DND-41 (cell line): ENCODE measurements at regions not wholly inside any gene's neighbourhood (a gene's known extent, or its start where the extent isn't known, plus 50 kb on each side); places are given as distances from the start of the nearest gene placed in this dataset.

Source experiments
- ATAC-seq: fragments of 200-7000 bp; cut with Tn5 transposase; 3 replicates; pipeline ENCODE4 v1.9.1; 2021; ENCODE audit warnings: low read depth; ENCODE audit not compliant: insufficient read depth
- DNase-seq: peaks from one replicate; pipeline ENCODE4 v3.0.0-alpha.2; 2020
- H2AFZ ChIP-seq: 2 replicates; pipeline ENCODE4 v1.6.0; 2012; ENCODE audit warnings: low read depth, low read length
- H3K27ac ChIP-seq: 2 replicates; pipeline ENCODE4 v1.5.1; 2012; ENCODE audit warnings: low read length, inconsistent platforms
- H3K27me3 ChIP-seq: fragments of 200-600 bp; sonication (generic); 2 replicates; pipeline ENCODE4 v1.6.0; 2012; ENCODE audit warnings: low read length, mild to moderate bottlenecking, inconsistent platforms; ENCODE audit not compliant: insufficient read depth, poor library complexity
- H3K36me3 ChIP-seq: 2 replicates; pipeline ENCODE4 v1.5.1; 2012; ENCODE audit warnings: low read length, inconsistent platforms; ENCODE audit not compliant: insufficient read depth
- H3K4me1 ChIP-seq: 2 replicates; pipeline ENCODE4 v1.5.1; 2012; ENCODE audit warnings: mild to moderate bottlenecking, low read length; ENCODE audit not compliant: insufficient read depth
- H3K4me2 ChIP-seq: 2 replicates; pipeline ENCODE4 v1.6.0; 2012; ENCODE audit warnings: mild to moderate bottlenecking, moderate library complexity, low read length, inconsistent platforms; ENCODE audit not compliant: insufficient read depth
- H3K4me3 ChIP-seq, 2 experiments: fragments of 200-600 bp in 1 of 2; shearing (Covaris generic) in 1 of 2; 2 replicates each; pipeline ENCODE4 v1.5.1; 2012 to 2016; ENCODE audit warnings: inconsistent platforms in 2 of 2, low read length in 2 of 2, mild to moderate bottlenecking in 2 of 2, low read depth in 1 of 2, moderate library complexity in 1 of 2
- H3K79me2 ChIP-seq: 2 replicates; pipeline ENCODE4 v1.6.0; 2012; ENCODE audit warnings: low read length, inconsistent platforms; ENCODE audit not compliant: insufficient read depth
- H3K9ac ChIP-seq: 2 replicates; pipeline ENCODE4 v1.6.0; 2012; ENCODE audit warnings: low read depth, mild to moderate bottlenecking, inconsistent platforms, low read length, moderate library complexity
- H3K9me3 ChIP-seq: 2 replicates; pipeline ENCODE4 v1.5.1; 2012; ENCODE audit warnings: low read length, moderate library complexity, mild to moderate bottlenecking, inconsistent platforms; ENCODE audit not compliant: insufficient read depth, severe bottlenecking
- H4K20me1 ChIP-seq: 2 replicates; pipeline ENCODE4 v1.6.0; 2012; ENCODE audit warnings: low read length; ENCODE audit not compliant: insufficient read depth
- EZH2 ChIP-seq: IDR thresholded peaks from 3 replicates; pipeline ENCODE4 v1.6.1; 2012; ENCODE audit warnings: borderline replicate concordance, low read depth, mild to moderate bottlenecking, moderate library complexity, low read length, inconsistent platforms; ENCODE audit not compliant: severe bottlenecking
- TF ChIP-seq, protein P1 (sequence below): IDR thresholded peaks from 2 replicates; pipeline ENCODE4 v1.5.1; 2012; ENCODE audit warnings: borderline replicate concordance, low read length, moderate library complexity, mild to moderate bottlenecking; ENCODE audit not compliant: poor library complexity, severe bottlenecking; ENCODE audit errors: extremely low read depth

GRCh38 chrX:129230168-129230567, 293.1 kb downstream of the SMARCA1 start:
- H3K27ac ChIP-seq = no peak overlapping the region
- H3K27me3 ChIP-seq = no peaks in the 10 kb centered on the region
- DNase-seq = no peak
- no peak overlapping the region for H3K4me2 ChIP-seq
- no peaks in the 10 kb centered on the region for H3K36me3 ChIP-seq
- no peaks in the 10 kb centered on the region for H3K4me1 ChIP-seq
- no peak for ATAC-seq
- TF ChIP-seq, protein P1, sequence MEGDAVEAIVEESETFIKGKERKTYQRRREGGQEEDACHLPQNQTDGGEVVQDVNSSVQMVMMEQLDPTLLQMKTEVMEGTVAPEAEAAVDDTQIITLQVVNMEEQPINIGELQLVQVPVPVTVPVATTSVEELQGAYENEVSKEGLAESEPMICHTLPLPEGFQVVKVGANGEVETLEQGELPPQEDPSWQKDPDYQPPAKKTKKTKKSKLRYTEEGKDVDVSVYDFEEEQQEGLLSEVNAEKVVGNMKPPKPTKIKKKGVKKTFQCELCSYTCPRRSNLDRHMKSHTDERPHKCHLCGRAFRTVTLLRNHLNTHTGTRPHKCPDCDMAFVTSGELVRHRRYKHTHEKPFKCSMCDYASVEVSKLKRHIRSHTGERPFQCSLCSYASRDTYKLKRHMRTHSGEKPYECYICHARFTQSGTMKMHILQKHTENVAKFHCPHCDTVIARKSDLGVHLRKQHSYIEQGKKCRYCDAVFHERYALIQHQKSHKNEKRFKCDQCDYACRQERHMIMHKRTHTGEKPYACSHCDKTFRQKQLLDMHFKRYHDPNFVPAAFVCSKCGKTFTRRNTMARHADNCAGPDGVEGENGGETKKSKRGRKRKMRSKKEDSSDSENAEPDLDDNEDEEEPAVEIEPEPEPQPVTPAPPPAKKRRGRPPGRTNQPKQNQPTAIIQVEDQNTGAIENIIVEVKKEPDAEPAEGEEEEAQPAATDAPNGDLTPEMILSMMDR = no peak
- no peak for TF ChIP-seq EZH2
- no peak overlapping the region for H3K9ac ChIP-seq
- no peaks in the 10 kb centered on the region for H3K79me2 ChIP-seq
- H3K9me3 ChIP-seq = no peaks in the 10 kb centered on the region
- no peak overlapping the region for H3K4me3 ChIP-seq
- no peaks in the 10 kb centered on the region for H4K20me1 ChIP-seq
- no peak overlapping the region for H2AFZ ChIP-seq

GRCh38 chrX:129227366-129227765, 295.9 kb downstream of the SMARCA1 start:
- Histone ChIP-seq H3K4me2 (no peak overlapping the region), H2AFZ (no peak overlapping the region), H3K36me3 (no peaks in the 10 kb centered on the region), H3K4me1 (no peaks in the 10 kb centered on the region), H3K79me2 (no peaks in the 10 kb centered on the region), H3K9me3 (no peaks in the 10 kb centered on the region), H3K27me3 (no peaks in the 10 kb centered on the region), H3K4me3 (no peak overlapping the region), H3K27ac (no peak overlapping the region), H4K20me1 (no peaks in the 10 kb centered on the region), H3K9ac (no peak overlapping the region)
- DNase-seq = no peak
- TF ChIP-seq, protein P1 = no peak
- TF ChIP-seq EZH2 = no peak
- no peak for ATAC-seq

- no peaks in the 10 kb centered on the region for H3K27me3 ChIP-seq
Observed at GRCh38 chrX:129193357-129193756, 329.9 kb downstream of the SMARCA1 start.

GRCh38 chrX:129188231-129188630, 335.1 kb downstream of the SMARCA1 start:
- no peaks in the 10 kb centered on the region for H3K27me3 ChIP-seq
- no peaks in the 10 kb centered on the region for H3K4me1 ChIP-seq
- no peaks in the 10 kb centered on the region for H3K79me2 ChIP-seq
- H3K4me2 ChIP-seq = no peak overlapping the region
- TF ChIP-seq, protein P1 = no peak
- TF ChIP-seq EZH2 = no peak
- H3K9me3 ChIP-seq = no peaks in the 10 kb centered on the region
- no peak for ATAC-seq
- H4K20me1 ChIP-seq = no peaks in the 10 kb centered on the region
- no peak overlapping the region for H3K4me3 ChIP-seq
- no peak for DNase-seq
- H3K9ac ChIP-seq = no peak overlapping the region
- H3K27ac ChIP-seq = no peak overlapping the region
- no peak overlapping the region for H2AFZ ChIP-seq
- no peaks in the 10 kb centered on the region for H3K36me3 ChIP-seq

More at GRCh38 chrX:129193357-129193756, 329.9 kb downstream of the SMARCA1 start:
- ATAC-seq (no peak), DNase-seq (no peak)
- Histone ChIP-seq H2AFZ (no peak overlapping the region), H3K79me2 (no peaks in the 10 kb centered on the region), H4K20me1 (no peaks in the 10 kb centered on the region), H3K9me3 (no peaks in the 10 kb centered on the region), H3K27ac (no peak overlapping the region), H3K9ac (no peak overlapping the region), H3K36me3 (no peaks in the 10 kb centered on the region), H3K4me3 (no peak overlapping the region), H3K4me2 (no peak overlapping the region), H3K4me1 (no peaks in the 10 kb centered on the region)
- no peak for TF ChIP-seq EZH2
- TF ChIP-seq, protein P1 = no peak
